ENCODE measurements at regions not wholly inside any gene's neighbourhood (a gene's known extent, or its start where the extent isn't known, plus 50 kb on each side); places are given as distances from the start of the nearest gene placed in this dataset.

DNA sequence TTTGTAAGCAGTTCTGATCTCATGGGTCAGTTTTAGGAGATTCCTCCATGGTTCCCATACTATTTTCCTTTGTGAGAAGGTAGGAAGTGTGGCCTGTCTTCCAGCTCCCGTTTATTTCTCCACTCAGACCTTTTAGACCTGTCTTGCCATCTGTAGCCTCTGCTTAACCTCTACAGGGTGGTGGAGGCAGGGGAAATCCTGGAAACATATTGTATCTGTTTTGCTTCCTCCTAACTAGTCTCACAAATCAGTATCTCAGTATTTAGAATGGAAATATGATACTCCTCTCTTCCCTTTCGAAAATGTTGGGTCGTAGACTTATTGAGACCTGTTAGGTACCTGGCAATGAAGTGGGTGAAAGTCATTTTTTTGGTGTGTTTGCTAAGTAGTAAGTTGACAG is 399.4 kb upstream of the RGS6 start:
- TF ChIP-seq, protein P1, sequence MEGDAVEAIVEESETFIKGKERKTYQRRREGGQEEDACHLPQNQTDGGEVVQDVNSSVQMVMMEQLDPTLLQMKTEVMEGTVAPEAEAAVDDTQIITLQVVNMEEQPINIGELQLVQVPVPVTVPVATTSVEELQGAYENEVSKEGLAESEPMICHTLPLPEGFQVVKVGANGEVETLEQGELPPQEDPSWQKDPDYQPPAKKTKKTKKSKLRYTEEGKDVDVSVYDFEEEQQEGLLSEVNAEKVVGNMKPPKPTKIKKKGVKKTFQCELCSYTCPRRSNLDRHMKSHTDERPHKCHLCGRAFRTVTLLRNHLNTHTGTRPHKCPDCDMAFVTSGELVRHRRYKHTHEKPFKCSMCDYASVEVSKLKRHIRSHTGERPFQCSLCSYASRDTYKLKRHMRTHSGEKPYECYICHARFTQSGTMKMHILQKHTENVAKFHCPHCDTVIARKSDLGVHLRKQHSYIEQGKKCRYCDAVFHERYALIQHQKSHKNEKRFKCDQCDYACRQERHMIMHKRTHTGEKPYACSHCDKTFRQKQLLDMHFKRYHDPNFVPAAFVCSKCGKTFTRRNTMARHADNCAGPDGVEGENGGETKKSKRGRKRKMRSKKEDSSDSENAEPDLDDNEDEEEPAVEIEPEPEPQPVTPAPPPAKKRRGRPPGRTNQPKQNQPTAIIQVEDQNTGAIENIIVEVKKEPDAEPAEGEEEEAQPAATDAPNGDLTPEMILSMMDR (IDR thresholded peaks at IDR 0.05) = no peak
- no peak for TF ChIP-seq EP300 (IDR thresholded peaks at IDR 0.05)
